ENCODE measurements at regions not wholly inside any gene's neighbourhood (a gene's known extent, or its start where the extent isn't known, plus 50 kb on each side); places are given as distances from the start of the nearest gene placed in this dataset.
"Not testable (repeated sequence)": the region's sequence is repeated elsewhere in the genome, so short reads cannot be mapped to it uniquely, and the experiment has no call there.

- no peak for DNase-seq
These were observed 348.9 kb downstream of the MATN1 start for GRCh38 chr1:30374400-30375070.

GRCh38 chr1:30373471-30374399 lies 349.6 kb downstream of the MATN1 start:
- no peak for DNase-seq

GRCh38 chr1:30372792-30373433 lies 350.5 kb downstream of the MATN1 start:
- DNase-seq: no peak

GRCh38 chr1:30371888-30372791 lies 351.2 kb downstream of the MATN1 start:
- DNase-seq: no peak

- no peak for DNase-seq
These were observed 352.1 kb downstream of the MATN1 start for GRCh38 chr1:30371179-30371788.

- DNase-seq: no peak
These were observed 354.6 kb downstream of the MATN1 start for GRCh38 chr1:30368651-30369240.

- no peak for DNase-seq
These were observed 356.5 kb downstream of the MATN1 start for GRCh38 chr1:30366911-30367310.

GRCh38 chr1:30366199-30366598 lies 357.2 kb downstream of the MATN1 start:
- no peak for DNase-seq

- no peak for DNase-seq
These were observed 357.8 kb downstream of the MATN1 start for GRCh38 chr1:30365596-30365995.

GRCh38 chr1:30363031-30363430 lies 360.4 kb downstream of the MATN1 start:
- DNase-seq: no peak

- DNase-seq: no peak
These were observed 360.8 kb downstream of the MATN1 start for GRCh38 chr1:30362603-30362990.

- not testable (repeated sequence) for DNase-seq
These were observed 361.3 kb downstream of the MATN1 start for GRCh38 chr1:30361890-30362602.

GRCh38 chr1:30360753-30361152 lies 362.6 kb downstream of the MATN1 start:
- DNase-seq: no peak

GRCh38 chr1:30360281-30360680 lies 363.1 kb downstream of the MATN1 start:
- no peak for DNase-seq

- no peak for DNase-seq
These were observed 363.7 kb downstream of the MATN1 start for GRCh38 chr1:30359539-30360220.

- no peak for DNase-seq
These were observed 364.9 kb downstream of the MATN1 start for GRCh38 chr1:30358500-30358899.

- DNase-seq: no peak
These were observed 366.5 kb downstream of the MATN1 start for GRCh38 chr1:30356839-30357238.

- no peak for DNase-seq
These were observed 369.0 kb downstream of the MATN1 start for GRCh38 chr1:30354410-30354809.

GRCh38 chr1:30353637-30354036 lies 369.7 kb downstream of the MATN1 start:
- DNase-seq: no peak

GRCh38 chr1:30348147-30348546 lies 375.2 kb downstream of the MATN1 start:
- no peak for DNase-seq
